EH (cell line): ENCODE measurements at regions not wholly inside any gene's neighbourhood (a gene's known extent, or its start where the extent isn't known, plus 50 kb on each side); places are given as distances from the start of the nearest gene placed in this dataset.

Experiments used
- DNase-seq: peaks from one replicate; pipeline ENCODE4 v3.0.0-alpha.2; 2015; ENCODE audit warnings: low read depth

DNA sequence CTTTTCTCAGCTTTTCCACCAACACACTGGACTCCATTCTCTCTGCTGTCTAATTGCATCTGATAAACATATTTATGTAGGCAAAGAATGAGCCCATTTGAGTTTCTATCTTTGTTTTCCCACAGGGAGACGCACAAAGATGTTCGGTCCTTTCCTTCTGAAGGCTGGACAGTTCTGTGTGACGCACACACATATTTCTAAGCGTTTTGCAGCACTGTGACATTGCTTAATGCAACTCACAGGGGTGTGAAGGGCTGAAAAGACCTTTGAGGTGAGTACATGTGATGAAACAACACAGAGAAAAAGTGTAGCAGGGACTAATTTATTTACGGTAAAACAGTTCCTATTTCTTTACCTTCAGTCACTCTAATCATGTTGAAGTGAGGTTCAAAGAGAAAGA lies 323.1 kb upstream of the RUNX1 start:
- no peak for DNase-seq

DNA sequence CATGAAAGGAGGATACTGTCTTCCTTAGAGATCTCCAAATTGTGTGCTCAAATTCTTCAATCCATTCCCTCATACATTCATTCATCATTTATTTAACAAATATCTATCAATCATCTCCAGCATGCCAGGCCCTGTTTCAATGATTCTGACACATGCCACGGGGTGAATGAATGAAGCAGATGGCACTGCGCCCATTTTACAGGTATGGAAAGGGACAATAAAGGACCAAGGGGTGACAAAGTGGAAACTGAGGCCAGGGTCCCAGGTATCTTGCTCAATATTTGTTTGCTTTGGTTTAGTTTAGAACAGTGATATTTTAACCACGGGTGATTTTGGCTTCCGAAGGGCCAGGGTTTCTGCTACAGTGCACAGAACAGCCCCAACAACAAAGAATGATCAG lies 321.6 kb upstream of the RUNX1 start:
- no peak for DNase-seq

DNA sequence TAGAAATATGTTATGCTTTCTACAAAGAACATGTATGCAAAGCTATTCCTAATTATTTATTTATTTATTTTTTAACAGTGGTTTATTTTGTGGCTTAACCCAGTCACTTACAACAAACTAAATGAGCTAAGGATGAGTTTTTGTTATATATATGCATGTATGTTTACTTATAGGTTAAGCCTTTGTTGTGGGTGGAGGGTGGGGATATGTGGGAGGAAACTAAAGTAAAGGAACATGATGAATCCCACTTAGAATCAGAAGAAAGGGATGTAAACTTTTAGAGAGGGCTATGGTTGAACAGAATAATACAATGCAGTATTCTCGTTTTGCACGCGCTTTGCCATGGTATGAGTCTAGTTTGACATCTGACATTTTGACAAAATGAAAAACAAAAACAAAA lies 321.0 kb upstream of the RUNX1 start:
- no peak for DNase-seq

DNA sequence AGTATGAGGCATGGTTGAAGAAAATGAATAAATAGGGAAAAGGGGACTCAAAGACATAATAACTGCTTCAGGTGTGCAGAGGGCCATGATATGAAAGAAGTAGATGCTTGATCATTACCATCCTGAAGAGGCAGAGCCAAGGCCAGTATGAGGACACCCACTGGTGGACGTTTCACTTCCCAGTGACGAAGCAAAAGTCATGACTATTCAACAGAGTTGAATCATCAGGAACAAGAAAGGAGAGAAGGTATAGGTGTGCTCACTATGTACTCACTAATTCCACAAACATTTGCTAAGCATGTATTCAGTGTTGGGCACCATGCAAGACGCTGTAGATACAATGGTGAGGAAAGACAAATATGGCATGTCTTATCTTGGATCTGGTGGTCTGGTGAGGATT lies 319.2 kb upstream of the RUNX1 start:
- DNase-seq: no peak

DNA sequence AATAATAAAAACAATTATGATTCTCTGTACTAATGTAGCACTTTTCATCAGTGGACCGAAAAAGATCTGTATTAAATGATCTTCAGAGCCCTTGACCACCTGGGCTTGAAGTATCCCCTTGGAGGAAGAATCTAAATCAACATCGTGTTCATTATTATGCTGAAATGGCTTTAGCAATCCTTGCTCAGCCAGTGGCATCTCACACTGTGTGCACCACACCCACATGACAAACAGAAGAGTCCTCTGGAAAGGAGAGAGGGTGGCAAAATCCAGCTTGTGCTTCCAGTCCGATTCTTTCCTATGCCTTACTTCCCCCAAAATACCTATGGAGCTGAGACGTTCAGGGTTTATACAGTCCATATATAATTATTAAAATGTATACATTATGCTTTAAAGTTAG lies 318.5 kb upstream of the RUNX1 start:
- DNase-seq: no peak

DNA sequence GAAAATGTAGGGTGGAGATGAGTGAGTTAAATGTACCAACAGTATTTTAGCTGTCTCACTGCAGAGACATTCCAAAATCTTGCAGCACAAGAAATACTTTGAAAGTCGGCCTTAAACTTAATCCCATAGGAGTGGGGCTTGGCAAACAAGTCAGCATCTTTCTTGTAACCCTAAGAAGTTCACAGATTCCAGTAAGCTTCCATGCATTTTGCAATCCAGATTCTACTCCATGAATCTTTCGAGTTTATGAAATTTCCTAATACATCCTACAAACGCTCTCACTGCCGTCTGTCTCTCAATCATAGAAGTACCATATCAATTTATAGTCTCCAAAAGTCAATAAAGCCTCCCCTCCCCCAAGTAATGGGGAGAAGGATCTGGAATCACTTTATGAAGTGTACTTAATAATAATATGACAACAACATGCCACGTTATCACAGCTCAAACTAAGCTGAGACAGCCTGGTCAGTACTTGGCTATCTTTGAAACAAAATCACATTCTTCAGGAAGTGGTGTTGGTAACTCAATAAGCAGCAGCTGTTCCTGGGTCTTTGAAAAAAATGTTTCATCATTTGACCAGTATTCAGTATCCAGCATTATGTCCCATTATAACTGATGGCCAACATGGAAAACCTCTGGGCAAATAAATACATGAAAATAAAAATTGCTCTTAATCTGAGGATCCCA lies 317.4 kb upstream of the RUNX1 start:
- peak; percentile 52 for DNase-seq

DNA sequence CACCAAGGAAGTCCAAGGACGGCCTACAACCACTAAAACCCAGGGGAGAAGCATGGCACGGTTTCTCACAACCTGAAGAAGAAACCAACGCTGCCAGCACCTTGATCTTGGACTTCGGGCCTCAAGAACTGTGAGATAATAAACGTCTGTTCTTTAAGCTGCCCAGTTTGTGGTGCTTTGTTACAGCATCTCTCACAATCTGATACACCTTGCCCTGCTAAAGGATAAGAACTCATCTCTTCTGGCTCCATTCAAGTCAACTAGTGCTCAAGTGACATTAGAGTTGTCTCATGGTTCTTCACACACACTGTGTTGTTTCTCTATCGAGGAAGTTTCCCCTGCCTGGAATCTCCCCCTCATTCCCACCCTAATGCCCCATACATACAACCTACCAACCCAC lies 314.4 kb upstream of the RUNX1 start:
- no peak for DNase-seq

DNA sequence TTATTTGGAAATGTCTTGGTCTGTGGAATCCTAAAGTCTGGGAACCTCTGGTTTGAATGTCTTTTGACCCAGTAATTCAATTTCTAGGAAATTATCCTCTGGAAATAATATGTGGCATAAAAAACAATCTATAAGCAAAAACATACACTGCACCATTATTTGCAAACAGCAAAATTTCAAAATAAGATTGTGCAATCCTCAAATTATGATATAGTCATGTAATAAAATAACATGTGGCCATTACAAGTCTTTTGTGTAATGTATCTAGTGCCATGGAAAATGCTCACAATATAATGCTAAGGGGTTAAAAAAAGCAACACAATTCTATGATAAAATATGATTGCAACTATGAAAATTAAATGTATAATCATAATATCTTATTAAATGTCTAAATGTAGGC lies 312.9 kb upstream of the RUNX1 start:
- no peak for DNase-seq

DNA sequence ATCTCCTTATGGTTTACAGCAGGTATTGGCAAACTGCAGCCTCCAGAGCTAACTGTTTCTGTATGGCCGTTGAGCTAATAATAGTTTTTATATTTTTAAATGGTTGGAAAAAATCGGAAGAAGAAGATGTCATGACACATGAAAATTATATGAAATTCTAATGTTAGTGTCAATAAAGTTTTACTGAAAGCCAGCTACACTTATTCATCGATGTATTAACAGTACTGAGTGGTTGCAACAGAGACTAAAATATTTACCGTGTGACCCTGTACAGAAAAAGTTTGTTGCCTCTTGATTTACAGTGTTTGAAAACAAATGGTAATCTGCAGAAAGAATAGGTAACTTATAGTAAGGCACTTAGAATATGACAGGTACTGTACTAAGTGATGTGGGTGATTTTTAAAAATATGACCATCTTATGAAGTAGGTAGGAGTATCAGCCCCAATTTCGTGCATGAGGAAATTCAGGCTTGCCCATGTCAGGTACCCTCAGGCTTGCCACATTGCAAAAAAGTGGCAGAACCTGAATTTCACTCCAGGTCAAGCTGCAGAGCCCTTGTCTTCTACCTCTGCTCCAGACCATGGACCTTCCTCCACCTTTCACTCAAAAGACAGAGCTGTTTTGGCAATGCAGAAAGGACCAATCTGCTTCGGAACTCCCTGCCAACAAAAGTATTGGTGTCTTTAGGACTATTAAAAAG lies 311.9 kb upstream of the RUNX1 start:
- no peak for DNase-seq

DNA sequence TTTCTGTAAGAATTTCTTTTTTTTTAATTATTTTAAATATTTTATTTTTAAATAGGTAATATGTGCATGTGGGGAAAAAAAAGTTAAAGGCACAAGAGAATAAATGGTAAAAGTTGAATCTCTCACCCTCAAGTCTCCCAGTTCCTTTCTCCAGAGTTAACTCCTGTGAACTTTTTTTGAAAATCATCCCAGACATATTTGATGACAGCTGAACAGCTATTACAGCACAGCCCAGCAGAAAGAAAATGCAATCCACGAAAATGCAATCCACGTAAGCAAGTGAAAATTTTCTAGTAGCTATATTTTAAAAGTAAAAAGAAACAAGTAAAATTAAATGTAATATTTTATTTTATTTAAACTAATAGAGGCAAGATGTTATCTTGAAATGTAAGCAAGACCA lies 310.0 kb upstream of the RUNX1 start:
- no peak for DNase-seq

DNA sequence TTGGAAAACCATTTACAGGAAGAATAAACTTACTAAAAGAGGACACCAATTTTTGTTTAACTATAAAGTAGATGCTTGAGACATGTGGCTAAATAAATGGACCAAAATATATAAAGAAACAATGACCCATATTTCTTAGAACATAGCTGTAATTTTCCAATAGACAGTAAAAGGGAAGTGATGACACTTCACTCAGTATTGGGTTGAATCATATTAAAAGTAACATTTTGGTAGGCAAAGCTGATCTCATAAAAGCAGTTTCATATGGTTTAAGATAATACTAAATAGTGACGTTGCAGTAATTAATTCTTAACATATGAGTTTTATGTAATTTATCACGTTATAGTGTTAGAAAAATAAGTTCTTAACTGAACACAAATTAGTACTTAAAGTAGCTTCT lies 308.9 kb upstream of the RUNX1 start:
- no peak for DNase-seq

DNA sequence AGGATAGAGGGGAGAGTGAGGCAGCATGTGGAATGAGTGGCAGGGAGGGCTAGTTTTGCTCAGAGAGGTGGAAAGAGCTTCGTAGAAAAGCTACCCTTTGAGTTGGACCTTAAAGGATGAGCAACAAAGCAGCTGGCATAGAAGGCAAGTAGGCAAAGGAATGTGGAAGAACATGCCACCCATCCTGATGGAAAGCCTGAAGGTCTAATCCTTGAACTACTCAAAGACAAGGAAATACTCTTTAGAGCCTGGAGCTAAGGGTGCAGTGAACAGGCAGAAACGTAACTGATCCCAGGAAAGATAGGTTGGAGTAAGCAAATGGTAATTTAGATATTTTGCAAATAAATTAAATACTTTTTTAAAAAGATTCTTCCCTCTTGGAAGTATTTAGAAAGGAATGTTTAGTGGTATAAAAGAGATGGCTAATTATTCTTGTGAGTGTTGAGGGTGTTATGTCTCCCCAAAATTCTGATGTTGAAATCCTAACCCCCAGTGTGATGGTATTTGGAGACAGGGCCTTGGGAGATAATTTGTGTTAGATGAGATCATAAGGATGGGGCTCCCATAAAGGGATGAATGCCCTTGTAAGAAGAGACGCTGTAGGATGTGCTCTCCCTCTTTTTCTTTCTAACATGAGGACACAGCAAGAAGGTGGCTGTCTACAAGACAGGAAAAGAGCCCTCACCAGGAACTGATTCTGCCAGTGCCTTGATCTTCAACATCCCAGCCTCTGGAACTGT lies 308.1 kb upstream of the RUNX1 start:
- DNase-seq: peak; percentile 57

DNA sequence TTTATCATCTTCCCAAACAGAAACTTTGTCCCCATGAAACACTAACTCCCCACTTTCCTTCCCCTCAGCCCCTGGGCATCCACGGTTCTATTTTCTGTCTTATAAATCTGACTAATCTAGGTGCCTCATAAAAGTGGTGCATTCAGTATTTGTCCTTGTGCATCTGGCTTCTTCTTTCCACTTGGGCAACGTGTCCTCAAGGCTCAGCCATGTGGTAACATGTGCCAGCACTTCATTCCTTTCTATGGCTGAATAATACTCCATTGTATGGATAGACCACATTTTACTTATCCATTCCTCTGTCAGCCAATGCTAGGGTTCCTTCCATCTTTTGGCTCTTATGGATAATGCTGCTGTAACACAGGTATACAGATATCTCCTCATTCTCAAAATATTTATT lies 305.0 kb upstream of the RUNX1 start:
- DNase-seq: no peak

DNA sequence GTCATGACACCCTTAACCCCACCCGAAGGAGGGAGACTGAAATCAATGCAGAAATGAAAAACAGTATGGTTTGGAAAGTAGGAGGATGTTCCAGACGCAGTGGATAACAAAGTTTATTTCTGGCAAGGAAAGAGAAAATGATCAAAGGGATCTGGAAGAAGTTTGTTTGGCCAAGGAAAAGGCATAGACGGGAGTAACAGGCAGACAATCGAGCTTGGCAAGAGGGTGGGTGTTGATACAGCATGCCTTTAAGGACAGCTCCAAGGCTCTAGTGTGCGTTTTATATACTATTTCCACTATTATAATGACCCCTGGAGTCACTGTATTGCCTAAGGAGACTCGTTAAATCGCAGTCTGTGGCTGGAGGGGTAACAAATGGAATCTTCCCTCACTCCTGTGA lies 303.7 kb upstream of the RUNX1 start:
- no peak for DNase-seq

DNA sequence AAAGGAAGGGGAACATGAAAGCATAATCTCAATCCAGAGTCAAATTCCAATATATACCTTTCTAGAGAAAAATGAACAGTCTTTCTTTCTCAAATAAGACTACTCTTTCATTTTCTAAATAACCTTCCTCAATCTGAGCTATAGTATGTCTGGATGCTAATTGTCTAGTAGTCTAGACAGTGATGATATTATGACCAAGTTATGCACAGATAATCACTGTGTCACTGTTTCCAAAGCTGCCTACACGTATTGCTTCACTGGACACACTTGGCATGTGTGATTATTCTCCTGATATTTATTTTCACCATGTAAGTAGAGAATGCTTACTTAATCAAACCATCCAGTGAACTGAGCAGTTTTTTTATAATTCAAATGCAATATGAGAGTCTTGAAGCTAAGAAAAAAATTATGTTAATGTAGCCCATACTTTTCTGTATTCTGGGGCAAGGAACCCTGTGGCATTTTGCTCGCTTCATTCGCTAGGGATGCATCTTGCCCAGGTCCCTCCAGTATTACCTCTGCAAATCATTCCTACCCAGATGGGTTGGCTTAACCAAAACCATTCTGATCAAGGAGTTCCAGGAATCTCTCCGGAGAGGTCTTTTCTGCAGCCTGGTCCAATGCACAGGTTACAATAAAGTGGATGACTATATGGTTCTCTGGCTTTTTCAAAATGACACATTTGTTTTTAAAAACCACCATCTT lies 303.1 kb upstream of the RUNX1 start:
- peak; percentile 79 for DNase-seq

DNA sequence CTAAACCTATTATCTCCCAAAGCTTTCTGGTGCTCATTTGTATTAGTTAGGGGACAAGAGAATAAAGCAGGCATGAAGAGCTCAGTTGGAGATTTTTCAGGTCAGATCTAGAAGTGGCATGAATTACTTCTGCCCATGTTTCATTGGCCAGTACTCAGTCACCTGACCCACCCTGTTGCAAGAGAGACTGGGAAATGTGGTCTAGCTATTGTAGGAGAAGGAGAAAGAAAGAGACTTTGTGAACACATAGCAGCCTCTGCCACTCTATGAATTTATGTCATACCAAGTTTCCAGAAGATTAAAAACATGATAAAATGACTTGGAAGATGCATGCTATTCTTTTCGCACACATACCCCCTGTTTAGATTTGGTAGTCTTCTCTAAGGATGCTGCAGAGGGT lies 302.3 kb upstream of the RUNX1 start:
- DNase-seq: no peak

DNA sequence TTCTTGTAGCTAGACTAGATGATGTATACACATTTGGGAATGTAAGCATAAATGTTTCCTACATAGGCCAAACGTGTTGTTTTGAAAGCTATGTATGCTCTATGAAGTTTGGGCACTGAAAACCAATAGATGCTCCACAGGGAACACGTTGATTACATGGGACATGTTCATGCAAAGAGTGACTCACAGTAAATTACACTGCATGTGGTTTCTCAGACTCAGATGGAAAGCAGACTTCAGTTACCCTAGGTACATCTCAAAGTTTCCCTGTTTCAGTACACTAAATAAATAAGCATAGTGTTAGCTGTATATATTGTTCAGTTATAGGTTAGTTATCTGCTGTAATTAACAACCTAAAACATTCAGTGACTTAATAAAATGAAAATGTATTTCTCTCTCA lies 301.9 kb upstream of the RUNX1 start:
- peak; percentile 30 for DNase-seq

DNA sequence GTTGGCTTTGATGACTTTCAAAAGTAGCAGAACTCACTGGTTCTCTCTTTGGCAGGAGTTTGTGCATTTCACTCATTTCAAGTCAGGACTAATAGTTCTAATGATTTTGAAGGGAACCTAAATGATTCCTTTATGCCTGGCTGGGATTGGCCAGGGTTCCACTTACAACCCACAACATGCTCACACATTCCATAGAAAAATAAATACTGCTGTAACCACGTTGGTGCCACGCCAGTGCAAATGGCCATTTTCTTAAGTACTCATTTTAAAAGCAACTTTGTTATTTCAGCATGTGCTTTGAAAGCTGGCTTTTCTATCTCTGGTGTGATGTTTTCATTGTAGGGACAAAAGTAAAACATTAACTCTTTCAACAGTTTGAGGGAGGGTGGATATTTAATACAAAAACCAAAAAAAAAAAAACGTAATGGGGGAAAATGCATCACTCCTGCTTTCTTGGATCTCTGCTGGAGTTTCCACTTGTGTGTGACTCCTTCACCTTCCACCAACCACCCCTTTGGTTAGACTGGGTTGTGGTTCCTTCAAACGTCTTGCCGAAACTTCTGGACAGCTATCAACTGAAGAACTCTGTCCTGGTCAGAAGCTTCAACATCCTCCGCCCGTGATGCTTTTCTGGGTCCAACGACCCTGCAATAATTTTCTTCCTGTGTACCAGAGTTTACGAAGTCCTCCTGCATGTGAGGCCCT lies 300.4 kb upstream of the RUNX1 start:
- peak; percentile 83 for DNase-seq

DNA sequence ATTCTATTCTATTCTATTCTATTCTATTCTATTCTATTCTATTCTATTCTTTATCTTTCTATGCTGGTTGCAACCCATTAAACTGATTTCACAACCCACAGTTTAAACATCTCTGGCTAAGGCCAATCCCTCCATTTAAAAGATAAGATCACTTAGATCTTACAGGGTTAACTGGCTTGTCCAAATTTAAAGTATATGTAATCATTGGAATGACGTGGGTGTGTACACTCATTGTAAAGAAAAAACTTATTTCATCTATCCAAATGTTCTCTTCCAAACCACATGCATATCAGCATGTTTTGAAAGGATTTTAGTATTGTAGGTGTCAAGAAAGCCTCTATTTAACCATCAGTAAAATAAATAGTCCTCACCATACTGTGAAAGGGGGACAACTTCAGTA lies 299.6 kb upstream of the RUNX1 start:
- DNase-seq: no peak

DNA sequence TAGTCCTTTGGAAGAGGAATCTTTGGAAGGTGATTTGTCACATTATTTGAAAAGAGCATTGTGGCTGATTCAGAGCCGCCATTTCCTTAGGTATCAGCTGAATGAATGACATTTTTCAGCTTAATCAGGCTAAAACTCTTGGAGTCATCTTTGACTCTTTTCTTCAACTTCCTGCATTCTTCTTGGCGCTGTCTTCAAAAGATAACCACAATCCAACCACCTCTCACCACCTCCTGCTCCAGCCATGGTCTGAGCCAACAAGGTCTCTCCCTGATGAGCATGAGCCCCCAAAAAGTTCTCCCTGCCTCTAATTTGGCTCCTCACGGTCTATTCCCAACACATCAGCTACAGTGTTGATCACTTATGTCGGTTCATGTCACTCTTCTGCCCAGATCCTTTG lies 297.6 kb upstream of the RUNX1 start:
- no peak for DNase-seq

DNA sequence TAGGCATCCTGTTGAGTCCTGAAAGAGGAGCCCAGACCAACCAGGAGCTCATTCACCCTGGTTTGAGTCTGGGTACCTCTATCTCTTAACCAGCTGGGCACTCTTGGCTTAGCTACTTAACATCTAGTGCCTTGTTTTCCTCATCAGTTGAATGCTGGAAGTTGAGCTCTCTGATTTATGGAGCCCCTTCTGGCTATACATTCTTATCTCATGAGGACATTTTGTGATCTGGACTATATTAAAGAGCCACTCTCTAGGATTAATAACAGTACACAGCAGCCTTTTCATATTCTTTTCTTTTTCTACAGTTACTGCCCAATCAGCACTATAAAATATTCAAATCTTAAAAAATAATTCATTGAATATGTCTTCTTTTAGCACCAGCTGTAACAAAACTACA lies 296.9 kb upstream of the RUNX1 start:
- peak; percentile 51 for DNase-seq

DNA sequence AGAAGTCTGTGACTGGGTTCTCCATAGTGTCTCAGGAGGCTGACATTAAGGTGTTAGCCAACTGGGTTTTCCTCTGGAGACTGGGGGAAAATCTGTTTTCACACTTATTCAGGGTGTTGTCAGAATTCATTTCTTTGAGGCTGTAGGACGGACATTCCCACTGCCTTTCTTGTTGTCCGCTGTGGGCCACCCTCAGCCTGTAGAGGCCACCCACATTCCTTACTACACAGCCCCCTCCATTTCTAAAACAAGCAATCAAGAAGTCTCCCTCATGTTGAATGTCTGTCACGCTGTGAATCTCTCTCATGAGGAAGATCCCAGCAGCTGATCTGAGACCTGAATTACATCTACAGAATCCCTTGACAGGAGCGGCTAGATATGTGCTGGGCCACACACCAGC lies 295.5 kb upstream of the RUNX1 start:
- DNase-seq: no peak
